ENCODE measurements at regions not wholly inside any gene's neighbourhood (a gene's known extent, or its start where the extent isn't known, plus 50 kb on each side); places are given as distances from the start of the nearest gene placed in this dataset.
"Not testable (repeated sequence)": the region's sequence is repeated elsewhere in the genome, so short reads cannot be mapped to it uniquely, and the experiment has no call there.

GRCh38 chr2:126270587-126270986, 385.4 kb upstream of the GYPC start:
- no peak for DNase-seq

- no peak for DNase-seq
Observed at GRCh38 chr2:126272401-126272800, 383.6 kb upstream of the GYPC start.

- DNase-seq = no peak
Observed at GRCh38 chr2:126275098-126275497, 380.9 kb upstream of the GYPC start.

DNA sequence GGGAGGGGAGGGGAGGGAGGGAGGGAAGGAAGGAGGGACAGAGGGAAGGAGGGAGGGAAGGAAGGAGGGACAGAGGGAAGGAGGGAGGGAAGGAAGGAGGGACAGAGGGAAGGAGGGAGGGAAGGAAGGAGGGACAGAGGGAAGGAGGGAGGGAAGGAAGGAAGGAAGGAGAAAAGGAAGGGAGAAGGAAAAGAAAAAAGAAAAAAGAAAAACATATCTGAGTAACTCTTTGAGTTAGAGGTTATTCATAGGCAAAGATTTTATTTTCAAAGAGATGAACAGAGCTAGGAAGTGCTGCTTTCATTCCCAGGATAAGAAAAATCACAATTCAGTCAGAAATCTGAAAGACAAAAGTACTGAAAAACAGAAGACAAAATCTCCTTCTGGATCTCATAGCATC, 379.7 kb upstream of the GYPC start:
- not testable (repeated sequence) for DNase-seq

- DNase-seq = no peak
Observed at GRCh38 chr2:126288362-126288761, 367.6 kb upstream of the GYPC start.

DNA sequence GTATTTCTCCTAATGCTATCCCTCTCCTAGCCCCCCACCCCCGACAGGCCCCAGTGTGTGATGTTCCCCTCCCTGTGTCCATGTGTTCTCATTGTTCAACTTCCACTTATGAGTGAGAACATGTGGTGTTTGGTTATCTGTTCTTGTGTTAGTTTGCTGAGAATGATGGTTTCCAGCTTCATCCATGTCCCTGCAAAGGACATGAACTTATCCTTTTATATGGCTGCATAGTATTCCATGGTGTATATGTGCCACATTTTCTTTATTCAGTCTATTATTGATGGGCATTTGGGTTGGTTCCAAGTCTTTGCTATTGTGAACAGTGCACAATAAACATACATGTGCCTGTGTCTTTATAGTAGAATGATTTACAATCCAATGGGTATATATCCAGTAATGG, 362.0 kb upstream of the GYPC start:
- DNase-seq = not testable (repeated sequence)

GRCh38 chr2:126299469-126299976, 356.4 kb upstream of the GYPC start:
- DNase-seq = no peak

DNA sequence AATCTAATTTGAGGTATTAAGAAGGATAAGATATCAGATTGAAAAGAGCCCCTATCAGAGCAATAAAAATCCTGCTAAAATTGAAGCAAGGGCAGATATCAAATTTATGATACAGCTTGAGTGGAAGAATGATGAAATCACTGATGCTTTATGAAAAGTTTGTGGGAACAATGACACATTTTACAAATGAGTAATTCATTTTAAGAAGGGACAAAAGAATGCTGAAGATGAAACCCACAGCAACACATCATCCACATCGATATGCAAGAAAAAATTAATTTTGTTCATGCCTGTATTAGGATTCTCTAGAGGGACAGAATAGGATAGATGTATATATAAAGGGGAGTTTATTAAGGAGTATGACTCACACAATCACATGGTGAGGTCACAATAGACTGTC, 355.6 kb upstream of the GYPC start:
- no peak for DNase-seq

DNA sequence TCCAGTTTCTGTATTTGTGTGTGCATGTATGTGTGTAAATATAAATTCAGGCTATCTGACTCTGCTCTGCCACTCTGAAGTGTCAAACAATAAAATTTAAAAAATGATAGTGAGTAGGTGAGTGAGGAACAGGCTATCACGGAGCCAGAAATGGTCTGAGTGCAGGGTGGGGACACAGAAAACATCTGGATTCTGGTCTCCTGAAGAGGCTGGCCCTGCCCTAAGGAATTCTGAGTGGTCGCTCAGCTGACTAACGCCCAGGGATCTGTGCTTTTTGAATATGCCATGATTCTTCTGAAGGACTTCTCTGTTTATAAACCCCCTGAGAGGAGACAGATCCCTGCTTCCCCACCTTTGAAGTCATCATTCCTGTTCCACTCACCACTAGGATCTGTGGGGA, 353.9 kb upstream of the GYPC start:
- DNase-seq = no peak

DNA sequence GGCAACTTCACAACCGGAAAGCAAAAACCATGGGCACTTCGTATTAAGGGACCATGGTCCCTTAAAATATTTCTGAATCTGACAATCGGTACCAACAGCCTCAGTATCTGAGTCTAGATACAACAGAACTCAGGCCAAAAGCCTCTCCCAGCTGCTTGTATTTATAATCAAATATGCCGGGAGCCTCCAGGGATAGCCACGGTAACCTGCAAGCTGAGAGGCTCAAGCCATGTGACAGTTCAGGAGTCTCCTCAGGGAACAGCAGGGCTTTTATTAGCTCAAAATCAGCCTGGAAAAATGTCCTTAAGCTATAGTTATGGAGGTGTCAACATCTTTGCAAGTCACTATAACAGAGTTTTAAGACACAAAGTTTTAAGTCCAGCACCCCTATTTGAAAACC, 352.8 kb upstream of the GYPC start:
- DNase-seq = no peak

DNA sequence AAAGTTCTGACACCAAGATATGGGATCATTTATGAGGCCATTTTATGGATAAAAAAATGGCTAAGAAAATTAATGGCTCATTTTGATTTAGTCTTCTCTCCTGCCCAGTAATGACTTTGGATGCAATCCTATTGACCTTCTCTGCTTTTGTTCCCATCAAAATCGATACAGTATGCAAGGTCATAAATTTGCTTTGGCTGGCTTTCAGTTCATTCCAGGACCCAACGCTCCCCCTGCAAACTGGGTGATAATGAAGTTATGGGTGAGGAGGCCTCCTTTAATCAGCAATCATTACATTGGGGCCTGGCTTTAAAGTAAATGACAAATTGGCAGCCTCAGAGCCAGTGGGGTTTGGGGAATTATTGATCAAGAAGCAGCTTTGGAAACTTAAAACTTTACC, 351.8 kb upstream of the GYPC start:
- no peak for DNase-seq

- no peak for DNase-seq
Observed at GRCh38 chr2:126306539-126306938, 349.4 kb upstream of the GYPC start.

- DNase-seq = no peak
Observed at GRCh38 chr2:126307740-126308139, 348.2 kb upstream of the GYPC start.

DNA sequence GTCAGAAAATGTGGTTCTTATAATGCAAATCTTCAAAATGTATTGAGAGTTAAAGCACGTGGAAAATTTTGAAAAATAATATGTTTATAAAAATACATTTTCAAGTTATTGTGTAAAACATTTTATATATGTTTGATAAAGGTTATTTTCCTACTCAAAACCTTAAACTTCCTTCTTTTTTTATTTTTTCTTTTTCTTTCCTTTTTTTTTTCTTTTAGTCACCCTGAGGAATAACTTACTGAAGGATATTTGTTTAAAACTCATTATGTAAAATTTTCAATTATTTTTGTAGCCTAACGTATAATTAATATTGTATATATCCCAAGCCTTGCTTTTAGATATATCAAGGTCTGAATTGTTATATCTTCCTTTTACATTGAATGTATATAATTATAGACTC, 346.8 kb upstream of the GYPC start:
- no peak for DNase-seq

GRCh38 chr2:126312579-126312978, 343.4 kb upstream of the GYPC start:
- DNase-seq = no peak

DNA sequence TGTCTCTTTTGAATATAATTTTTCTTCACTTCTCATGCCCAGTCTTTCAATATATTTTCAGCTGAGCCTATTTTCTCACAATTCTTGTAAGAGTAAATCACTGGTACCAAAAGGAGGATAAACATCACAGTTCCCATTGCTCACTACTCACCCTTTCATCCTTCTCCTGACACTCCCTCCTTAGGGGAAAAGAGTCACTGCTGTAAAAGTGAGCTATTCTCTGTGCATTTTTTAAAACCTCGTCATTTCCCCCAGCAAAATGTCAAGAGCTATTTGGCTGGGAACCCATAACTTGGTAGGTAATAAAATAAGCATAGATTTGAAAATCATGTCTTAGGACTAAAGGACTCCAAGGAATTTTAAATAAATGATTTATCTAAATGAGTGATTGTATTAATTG, 340.1 kb upstream of the GYPC start:
- DNase-seq = no peak

GRCh38 chr2:126317790-126318431, 338.0 kb upstream of the GYPC start:
- no peak for DNase-seq

- no peak for DNase-seq
Observed at GRCh38 chr2:126322342-126322741, 333.6 kb upstream of the GYPC start.

DNA sequence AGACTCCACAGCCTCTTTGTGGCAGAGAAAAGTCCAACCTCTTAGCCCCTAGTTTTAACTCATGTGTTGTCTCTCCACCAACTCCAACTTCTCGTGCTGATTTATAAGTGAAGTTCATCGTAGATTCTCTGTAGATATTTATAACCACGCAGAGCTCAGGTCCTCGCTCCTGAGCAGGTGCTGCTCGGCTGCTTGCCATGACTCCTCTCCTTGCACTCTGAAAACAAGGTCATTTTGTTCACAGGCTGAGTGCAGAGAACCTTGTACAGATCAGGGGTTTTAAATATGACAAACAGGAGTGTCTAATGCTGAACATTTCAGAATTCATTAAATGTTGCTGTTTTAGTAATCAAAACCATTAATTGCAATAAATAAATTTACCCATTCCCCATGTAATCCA, 330.8 kb upstream of the GYPC start:
- no peak for DNase-seq

DNA sequence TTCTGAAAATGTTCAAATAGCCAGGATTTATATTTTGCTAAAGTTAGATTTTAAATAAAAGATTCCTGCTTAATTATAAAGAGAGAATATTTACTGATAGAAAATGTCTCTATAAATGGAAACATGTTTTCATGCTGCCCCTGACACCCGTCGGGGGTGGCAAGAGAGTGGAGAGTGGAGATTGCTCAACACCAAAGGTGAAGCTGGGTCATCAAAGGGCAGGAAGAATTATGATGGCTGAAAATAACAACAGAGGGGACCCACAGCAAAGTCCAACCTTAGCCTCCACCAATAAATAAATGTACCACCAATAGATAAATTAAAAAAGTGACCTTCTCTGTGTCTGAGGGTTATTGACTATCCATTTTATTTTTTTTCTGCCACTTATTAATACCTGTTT, 326.8 kb upstream of the GYPC start:
- no peak for DNase-seq

- no peak for DNase-seq
Observed at GRCh38 chr2:126342457-126342856, 313.5 kb upstream of the GYPC start.

DNA sequence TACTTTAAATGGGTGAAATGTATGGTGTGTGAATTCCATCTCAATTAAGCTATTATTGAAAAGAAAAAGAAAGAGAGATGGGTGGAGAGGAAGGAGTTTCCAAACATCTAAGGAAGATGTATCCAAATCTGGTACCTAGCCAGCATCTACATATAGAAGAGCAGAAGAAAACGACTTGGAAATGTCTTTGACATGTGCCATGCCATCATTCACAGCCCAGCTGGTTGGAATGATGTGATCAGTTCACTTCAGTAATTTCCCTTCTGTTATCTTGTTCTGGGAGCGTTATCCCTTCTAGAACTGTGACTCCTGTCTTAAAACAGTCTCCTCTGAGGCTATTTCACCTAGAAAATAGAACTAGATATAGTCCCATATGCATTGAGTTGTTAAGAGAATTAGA, 312.8 kb upstream of the GYPC start:
- no peak for DNase-seq

- no peak for DNase-seq
Observed at GRCh38 chr2:126344493-126344892, 311.5 kb upstream of the GYPC start.

- no peak for DNase-seq
Observed at GRCh38 chr2:126345691-126346090, 310.3 kb upstream of the GYPC start.

- DNase-seq = no peak
Observed at GRCh38 chr2:126356631-126357030, 299.3 kb upstream of the GYPC start.

DNA sequence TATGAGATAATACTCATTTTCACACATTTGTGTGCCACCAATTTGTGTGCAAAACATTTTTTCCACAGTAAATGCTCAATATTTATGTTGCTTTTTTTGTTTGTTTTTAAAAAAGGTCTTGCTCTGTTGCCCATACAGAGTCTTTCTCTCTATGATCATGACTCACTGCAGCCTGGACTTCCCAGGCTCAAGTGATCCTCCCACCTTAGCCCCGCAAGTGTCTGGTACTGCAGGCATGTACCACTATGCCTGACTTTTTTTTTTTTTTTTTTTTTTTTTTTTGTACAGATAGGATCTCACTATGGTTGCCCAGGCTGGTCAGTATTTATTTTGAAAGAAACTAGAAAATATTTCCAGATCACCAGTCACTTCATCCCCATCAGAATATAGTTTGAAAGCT, 297.8 kb upstream of the GYPC start:
- DNase-seq = no peak

All from activated T-cell treated with anti-CD3 and anti-CD28 coated beads for 4 hours (primary cell).